OCI-LY1 (cell line): ENCODE measurements at regions not wholly inside any gene's neighbourhood (a gene's known extent, or its start where the extent isn't known, plus 50 kb on each side); places are given as distances from the start of the nearest gene placed in this dataset.
"Not testable (repeated sequence)": the region's sequence is repeated elsewhere in the genome, so short reads cannot be mapped to it uniquely, and the experiment has no call there.

ENCODE experiments used
- CTCF ChIP-seq: fragments of 200-600 bp; sonication (generic), shearing (Covaris generic); IDR thresholded peaks from 2 replicates; pipeline ENCODE4 v1.5.1; 2017; ENCODE audit warnings: mild to moderate bottlenecking, antibody characterized with exemption, low read length, moderate library complexity, mixed read lengths
- EZH2 ChIP-seq: fragments of 200-600 bp; sonication (generic), shearing (Covaris generic); IDR thresholded peaks from 2 replicates; pipeline ENCODE4 v1.8.0; 2017; ENCODE audit warnings: borderline replicate concordance, mixed run types, mild to moderate bottlenecking, antibody characterized with exemption, low read length, moderate library complexity, mixed read lengths

GRCh38 chr20:53777402-53777801 lies 183.8 kb upstream of the ZNF217 start:
- TF ChIP-seq EZH2, CTCF: not testable (repeated sequence)
